HK-2 (cell line): ENCODE measurements at regions not wholly inside any gene's neighbourhood (a gene's known extent, or its start where the extent isn't known, plus 50 kb on each side); places are given as distances from the start of the nearest gene placed in this dataset.
"Not testable (repeated sequence)": the region's sequence is repeated elsewhere in the genome, so short reads cannot be mapped to it uniquely, and the experiment has no call there.

ENCODE experiments used
- DNase-seq: peaks from one replicate; pipeline ENCODE4 v3.0.0-alpha.2; 2018; ENCODE audit not compliant: unreplicated experiment

DNA sequence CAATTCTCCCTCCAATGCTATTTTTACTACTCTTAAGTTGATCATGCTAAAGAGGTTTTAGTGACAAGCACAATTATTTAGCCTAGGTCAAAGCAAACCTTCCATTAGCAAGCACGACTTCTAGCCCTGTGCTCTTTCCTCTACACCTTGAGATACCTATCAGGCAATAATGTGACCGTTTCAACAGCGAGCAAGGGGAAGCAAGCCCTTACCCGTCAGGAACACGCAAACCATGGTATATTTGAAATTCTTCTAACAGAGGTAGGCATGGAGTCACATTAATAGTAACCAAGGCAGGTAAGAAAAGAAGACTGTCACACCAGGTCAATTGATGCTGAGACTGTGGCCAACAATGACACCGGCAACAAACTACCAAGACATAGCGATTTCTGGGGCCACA, 68.9 kb upstream of the VGLL4 start:
- no peak for DNase-seq

DNA sequence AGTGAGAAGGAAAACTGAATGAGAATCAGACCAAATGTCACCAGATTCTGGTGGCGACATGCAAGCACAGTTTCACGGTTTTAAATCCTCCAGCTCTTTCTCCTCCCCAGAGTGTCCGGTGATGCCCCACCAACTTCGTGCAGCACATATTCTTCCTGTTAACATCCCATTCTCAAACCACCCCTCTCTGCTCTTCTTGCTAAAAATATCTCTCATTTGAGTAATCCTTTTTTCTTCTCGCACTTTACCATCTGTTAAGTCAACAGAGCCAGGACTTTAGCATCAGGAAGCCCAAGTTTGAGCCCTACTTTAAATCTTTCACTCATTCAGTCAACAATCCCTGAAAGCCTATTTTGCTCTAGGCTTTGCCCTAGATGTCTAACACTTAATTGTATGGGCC, 68.2 kb upstream of the VGLL4 start:
- no peak for DNase-seq

DNA sequence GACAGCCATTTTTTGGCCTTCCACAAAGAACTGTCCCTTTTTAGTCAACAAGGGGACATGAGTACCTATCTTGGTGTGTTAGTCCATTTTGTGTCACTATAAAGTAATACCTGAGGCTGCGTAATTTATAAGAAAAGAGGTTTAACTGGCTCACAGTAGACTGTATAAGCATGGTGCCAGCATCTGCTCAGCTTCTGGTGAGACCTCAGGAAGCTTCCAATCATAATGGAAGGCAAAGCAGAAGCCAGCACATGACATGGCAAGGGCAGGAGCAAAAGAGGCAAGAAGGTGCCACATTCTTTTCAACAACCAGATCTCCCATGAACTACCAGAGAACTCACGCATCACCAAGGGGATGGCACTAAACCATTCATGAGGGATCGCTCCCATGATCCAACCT, 66.1 kb upstream of the VGLL4 start:
- no peak for DNase-seq

DNA sequence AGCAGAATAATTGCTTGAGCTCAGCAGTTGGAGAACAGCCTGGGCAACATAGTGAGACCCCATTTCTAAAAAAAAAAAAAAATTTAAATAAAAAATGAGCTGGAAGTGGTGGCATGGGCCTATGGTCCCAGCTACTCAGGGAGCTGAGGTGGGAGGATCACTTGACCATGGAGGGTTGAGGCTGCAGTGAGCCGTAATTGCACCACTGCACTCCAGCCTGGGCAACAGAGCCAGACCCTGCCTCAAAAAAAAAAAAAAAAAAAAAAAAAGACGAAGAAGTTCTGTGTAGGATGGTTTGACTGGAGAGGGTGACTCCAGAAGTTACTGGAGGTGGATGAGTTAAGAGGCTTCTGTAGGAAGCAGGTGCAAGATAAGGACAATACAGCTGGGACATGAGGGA, 63.4 kb upstream of the VGLL4 start:
- not testable (repeated sequence) for DNase-seq

DNA sequence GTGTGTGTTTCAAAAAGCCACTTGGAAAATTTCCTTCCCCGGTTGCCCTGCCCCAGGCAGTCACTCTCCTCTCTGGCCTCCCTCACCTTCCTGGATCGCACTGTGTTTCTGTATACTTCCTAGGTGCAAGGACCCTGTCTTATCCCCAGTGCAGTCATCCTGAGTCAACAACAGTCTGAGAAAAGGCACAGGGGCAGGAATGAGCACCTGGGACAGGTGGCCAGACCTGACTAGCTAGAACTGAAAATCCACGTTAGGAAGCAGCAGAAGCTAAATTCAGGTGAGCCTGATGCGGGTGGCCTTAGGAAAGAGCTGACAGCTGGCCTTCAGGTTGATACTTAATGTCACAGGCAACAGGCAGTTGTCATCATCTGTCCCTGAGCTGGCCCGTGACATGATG, 62.9 kb upstream of the VGLL4 start:
- DNase-seq = no peak

DNA sequence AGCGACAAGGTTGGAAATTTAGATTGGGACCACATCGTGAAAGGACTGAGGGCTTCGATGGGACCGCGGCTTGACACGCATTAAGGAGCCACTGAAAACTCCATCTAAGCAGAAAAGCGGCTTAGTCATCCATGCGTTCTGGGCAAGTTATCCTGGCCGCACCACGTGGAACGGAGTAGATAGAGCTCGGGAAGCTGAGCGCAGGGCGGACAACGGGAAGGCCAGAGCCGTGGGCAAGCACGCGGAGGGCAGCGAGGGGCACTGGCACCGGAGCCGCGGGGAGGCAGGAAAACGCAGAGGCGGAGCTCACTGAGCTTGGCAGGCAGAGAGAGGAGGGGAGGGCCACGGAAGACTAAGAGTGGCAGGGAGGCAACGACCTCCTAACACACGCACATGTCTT, 61.3 kb upstream of the VGLL4 start:
- DNase-seq = no peak

DNA sequence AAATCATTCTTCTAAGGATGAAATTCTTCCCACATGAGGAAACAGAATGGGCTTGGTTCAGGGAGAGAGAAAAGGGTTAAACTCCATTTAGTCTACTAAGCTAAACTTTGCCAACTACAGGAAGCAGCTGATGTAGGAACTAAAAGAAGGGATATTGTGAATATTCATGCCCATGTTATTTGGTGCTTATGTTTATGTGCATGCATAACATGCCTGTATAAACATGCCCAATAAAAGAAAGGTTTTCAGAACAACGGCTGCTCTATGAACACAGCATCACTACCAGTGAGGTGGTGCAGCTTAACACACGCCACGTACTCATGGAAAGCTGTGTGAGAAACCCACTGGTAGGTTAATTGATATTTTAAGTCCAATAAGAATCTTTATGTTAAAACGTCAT, 59.4 kb upstream of the VGLL4 start:
- no peak for DNase-seq

DNA sequence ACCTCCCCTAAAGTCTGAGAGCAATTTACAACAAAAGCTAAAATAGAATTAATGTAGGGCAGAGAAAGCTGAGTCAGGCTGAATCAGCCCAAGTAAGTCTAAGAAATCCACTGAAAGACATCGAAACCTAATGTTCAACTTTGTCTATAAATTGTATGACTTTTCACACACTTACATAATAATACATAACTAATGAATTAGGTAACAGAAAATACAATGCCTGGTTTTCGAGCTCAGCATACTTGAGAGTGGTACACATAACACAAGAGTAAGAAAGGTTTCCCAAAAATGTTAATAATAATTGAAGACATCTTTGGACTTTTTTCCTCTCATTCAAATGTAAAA, 55.3 kb upstream of the VGLL4 start:
- DNase-seq = no peak

DNA sequence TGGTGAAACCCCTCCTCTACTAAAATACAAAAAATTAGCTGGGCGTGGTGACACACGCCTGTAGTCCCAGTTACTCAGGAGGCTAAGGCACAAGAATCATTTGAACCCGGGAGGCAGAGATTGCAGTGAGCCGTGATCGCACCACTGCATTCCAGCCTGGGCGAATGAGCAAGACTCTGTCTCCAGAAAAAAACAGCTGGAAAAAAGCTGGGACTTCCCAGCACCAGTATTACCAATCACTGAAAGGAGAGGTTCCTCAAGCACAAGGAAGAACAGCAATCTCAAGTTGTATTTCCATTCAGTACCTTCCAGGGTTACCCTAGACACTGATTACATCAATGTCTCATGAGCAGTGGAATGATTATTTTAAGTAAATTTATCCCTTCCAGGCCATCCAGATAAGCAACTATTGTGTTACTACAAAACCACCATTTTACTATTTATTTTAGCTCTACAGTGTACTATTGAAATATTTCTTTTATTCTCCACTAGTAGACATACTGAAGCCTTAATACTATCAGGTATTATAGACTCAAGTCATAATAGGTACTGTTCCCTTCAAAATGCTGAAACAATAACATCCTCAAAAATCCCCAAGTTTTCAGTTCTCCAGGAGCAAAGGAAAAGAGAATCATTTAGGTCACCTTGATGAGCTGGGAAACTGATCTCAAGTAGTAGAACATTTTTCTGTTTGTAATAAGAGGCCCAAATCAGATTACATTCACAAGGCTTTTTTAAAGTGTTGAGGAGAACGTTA, 54.8 kb upstream of the VGLL4 start:
- no peak for DNase-seq

DNA sequence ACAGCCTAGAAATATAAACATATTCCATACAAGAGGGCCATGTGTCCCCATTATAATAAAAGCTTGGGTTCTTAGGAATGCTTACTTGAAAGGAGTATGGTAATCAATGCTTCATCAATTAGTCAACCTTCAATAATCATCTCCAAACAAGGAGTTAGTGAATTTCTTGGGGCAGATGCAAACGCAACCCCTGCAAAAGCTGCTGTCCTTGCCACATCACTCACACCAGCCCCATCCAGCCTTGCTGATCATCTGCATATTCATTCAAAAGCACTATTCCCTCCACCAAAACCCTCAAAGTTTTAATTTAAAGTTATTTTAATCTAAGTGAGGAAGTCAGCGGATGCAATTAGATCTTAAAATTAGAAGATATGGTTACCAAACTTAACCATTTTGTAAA, 54.0 kb upstream of the VGLL4 start:
- DNase-seq = no peak

DNA sequence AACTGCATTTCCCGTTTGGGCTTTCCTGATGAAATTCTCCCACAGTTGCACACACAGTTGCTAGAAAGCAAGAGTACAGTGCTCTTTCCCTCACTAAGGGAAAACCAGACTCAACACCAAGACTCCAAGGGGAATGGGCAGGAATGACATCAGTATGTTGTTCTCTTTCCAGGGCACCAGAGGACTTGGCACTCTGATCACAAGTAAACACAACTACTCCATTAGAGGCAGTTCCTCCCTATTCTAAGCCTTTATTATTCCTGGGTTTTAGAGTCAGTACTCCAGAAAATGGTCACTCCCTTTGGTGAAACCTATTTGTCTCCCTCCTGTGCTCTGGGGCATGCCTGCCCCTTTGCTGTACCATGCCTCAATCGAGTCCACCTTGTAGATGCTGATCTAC, 52.3 kb upstream of the VGLL4 start:
- no peak for DNase-seq
